ENCODE measurements at regions not wholly inside any gene's neighbourhood (a gene's known extent, or its start where the extent isn't known, plus 50 kb on each side); places are given as distances from the start of the nearest gene placed in this dataset.
"Not testable (repeated sequence)": the region's sequence is repeated elsewhere in the genome, so short reads cannot be mapped to it uniquely, and the experiment has no call there.

DNA sequence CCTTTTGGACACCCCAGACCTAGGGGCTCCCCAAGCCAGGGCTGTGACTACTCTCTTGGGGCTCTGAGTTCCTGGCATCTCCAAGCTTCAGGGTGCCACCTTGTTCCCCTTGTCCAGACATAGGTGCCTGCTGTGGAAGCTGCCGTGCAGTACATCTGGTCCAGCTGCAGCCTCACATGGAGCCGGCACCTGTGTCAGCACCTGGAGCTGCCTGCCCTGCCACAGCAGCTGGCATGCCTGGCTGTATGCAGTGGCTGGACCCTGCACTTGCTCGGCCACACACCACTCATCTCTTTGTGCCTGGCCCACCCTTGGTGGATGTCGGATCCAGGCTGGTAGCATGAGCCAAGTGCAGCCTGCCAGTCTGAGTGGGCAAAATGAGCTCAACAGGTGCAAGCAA, 775.8 kb downstream of the CDH11 start:
- no peak overlapping the region for H3K4me3 Mint-ChIP-seq
- DNase-seq, result no peak

DNA sequence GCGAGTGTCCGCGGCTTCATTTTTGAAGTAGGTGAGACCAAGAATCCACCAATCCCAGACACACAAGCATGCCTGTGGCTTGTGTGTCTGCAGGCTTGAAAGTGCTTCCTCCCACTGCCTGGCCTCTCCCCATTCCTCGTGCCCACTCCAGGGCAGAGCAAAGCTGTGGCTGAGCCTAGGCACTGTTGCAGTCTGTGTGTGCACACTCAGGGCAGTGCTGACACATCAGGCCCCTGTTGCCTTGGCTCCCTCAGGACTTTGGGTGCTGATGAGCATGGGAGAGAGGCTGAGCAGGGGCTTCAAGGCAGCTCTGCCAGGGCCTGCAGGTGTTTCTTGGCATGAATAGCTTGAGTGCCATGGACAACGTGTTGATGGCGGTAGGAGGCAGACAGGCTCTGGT, 776.7 kb downstream of the CDH11 start:
- Mint-ChIP-seq H3K4me1 (no peaks in the 10 kb centered on the region), H3K27me3 (no peaks in the 10 kb centered on the region), H3K27ac (no peak overlapping the region), H3K36me3 (no peaks in the 10 kb centered on the region), H3K4me3 (no peak overlapping the region), H3K9me3 (peaks cover 1 to 3% of the 10 kb centered on the region in 2 donors)
- no peak for ATAC-seq (replicated peaks)
- DNase-seq, result no peak

More for the DNA sequence above, 775.8 kb downstream of the CDH11 start:
- ATAC-seq (replicated peaks), result no peak
- Mint-ChIP-seq H3K9me3 (peaks cover 3% of the 10 kb centered on the region in 2 donors), H3K27me3 (no peaks in the 10 kb centered on the region), H3K36me3 (no peaks in the 10 kb centered on the region), H3K4me1 (no peaks in the 10 kb centered on the region), H3K27ac (no peak overlapping the region)

DNA sequence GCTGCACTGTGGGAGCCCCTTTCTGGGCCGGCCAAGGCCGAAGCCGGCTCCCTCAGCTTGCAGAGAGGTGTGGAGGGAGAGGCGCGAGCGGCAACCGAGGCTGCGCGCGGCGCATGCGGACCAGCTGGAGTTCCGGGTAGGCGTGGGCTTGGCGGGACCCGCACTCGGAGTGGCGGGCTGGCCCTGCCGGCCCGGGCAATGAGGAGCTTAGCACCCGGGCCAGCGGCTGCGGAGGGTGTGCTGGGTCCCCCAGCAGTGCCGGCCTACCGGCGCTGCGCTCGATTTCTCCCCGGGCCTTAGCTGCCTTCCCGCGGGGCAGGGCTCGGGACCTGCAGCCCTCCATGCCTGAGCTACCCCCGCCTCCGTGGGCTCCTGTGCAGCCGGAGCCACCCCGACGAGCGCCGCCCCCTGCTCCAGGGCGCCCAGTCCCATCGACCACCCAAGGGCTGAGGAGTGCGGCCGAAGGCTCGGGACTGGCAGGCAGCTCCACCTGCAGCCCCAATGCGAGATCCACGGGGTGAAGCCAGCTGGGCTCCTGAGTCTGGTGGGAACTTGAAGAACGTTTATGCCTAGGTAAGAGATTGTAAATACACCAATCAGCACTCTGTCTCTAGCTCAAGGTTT, 777.9 kb downstream of the CDH11 start:
- H3K36me3 Mint-ChIP-seq; H3K4me3 Mint-ChIP-seq; H3K27ac Mint-ChIP-seq; DNase-seq; ATAC-seq (replicated peaks); H3K27me3 Mint-ChIP-seq; H3K4me1 Mint-ChIP-seq; H3K9me3 Mint-ChIP-seq: not testable (repeated sequence)

DNA sequence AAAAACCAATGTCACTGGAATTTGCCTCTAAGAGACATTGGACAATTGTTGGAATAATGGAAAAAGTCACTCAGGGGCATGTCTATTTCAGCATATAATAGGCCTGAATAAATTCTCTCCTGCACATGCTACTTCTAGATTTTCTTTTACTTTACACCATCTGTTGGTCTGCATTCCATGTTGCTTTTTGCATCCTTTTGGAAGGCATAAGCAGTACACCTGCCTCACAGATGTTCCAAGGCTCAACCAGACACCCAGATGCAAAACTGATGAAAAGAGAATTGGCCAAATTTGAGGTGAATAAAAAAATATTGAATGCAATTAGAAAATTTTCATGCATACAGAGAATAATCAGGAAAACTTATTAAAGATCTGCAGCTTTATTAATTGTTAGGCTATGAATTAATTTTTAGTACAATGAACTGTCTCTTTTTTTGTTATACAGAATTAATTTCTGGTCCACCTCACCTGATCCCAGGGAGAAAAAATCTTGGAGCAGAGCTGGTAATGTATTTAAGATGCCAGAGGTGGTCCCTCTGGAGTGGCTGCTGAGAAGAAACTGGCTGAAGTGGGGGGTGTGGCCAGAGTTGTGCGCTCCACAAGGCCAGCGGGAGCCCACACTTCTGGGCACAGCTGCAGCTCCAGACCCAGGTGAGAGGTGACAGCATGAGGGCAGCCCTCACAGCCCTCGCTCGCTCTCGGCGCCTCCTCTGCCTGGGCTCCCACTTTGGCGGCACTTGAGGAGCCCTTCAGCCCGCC, 778.6 kb downstream of the CDH11 start:
- H3K27ac Mint-ChIP-seq, result no peak overlapping the region
- DNase-seq, result no peak
- peaks cover 3 to 7% of the 10 kb centered on the region in 2 donors for H3K9me3 Mint-ChIP-seq
- H3K4me3 Mint-ChIP-seq, result no peak overlapping the region
- no peaks in the 10 kb centered on the region for H3K4me1 Mint-ChIP-seq
- H3K27me3 Mint-ChIP-seq, result no peaks in the 10 kb centered on the region
- no peak for ATAC-seq (replicated peaks)
- no peaks in the 10 kb centered on the region for H3K36me3 Mint-ChIP-seq

DNA sequence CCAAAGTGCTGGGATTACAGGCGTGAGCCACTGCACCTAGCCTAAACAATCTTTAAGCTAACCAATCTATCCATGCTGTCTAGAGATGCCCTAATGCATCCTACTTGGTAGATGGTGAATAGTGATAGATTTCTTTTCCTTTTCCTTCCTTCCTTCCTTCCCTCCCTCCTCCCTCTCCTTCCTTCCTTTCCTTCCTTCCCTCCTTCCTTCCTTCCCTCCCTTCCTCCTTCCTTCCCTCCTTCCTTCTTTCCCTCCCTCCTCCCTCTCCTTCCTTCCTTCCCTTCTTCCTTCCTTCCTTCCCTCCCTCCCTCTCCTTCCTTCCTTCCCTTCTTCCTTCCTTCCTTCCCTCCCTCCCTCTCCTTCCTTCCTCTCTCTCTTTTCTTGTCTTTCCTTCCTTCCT, 780.5 kb downstream of the CDH11 start:
- H3K9me3 Mint-ChIP-seq; H3K27ac Mint-ChIP-seq; ATAC-seq (replicated peaks): not testable (repeated sequence)

DNA sequence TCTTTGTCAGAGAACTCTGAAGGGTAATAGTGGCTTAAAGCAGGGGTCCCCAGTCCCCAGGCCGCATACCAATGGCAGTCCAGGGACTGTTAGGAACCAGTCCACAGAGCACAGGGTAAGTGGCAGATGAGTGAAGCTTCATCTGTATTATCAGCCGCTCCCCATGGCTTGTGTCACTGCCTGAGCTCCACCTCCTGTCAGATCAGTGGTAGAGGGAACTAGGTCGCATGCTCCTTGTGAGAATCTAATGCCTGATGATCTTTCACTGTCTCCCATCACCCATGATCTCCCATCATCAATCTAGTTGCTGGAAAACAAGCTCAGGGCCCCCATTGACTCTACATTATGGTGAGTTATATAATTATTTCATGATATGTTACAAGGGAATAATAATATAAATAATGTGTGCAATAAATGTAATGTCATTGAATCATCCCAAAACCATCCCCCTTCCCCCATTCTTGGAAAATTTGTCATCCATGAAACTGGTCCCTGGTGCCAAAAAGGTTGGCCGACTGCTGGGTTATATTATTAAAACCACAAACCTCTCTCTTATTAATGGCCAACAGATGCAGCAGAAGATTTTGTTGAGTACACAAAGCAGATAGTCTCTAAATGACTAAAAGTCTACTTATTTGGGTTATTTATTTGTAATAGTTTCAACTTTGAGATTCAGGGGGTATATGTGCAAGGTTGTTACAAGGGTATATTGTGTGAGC, 782.7 kb downstream of the CDH11 start:
- Mint-ChIP-seq H3K4me1 (no peaks in the 10 kb centered on the region), H3K36me3 (no peaks in the 10 kb centered on the region), H3K4me3 (no peak overlapping the region), H3K27ac (no peak overlapping the region), H3K9me3 (peaks cover 3 to 7% of the 10 kb centered on the region in 2 donors), H3K27me3 (no peaks in the 10 kb centered on the region)
- ATAC-seq (replicated peaks) (no peak), DNase-seq (no peak)

More for the DNA sequence above, 780.5 kb downstream of the CDH11 start:
- H3K4me1 Mint-ChIP-seq, H3K27me3 Mint-ChIP-seq, H3K4me3 Mint-ChIP-seq, H3K36me3 Mint-ChIP-seq, DNase-seq: not testable (repeated sequence)

DNA sequence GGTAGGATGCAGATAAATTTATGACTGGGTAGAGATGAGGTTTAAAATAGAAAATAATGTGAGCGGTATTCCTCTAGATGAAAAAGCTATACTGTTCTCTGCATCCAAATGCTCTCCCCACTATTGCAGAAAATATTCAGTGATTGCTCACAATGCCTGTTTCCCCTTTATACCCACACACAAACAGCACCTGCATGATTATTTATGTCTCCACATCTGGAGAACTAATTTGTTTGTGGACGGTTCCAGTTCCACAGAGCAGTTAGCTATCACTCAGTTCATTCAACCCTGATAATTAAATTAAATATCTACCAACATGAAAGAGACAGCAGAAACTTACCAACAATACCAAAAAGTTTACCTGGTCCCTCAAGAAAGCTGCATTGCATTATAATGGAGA, 800.0 kb downstream of the CDH11 start:
- Mint-ChIP-seq H3K36me3 (no peaks in the 10 kb centered on the region), H3K9me3 (peaks cover 3 to 4% of the 10 kb centered on the region in 2 donors), H3K27ac (no peak overlapping the region), H3K4me3 (no peak overlapping the region), H3K4me1 (no peaks in the 10 kb centered on the region), H3K27me3 (no peaks in the 10 kb centered on the region)
- ATAC-seq (replicated peaks) (no peak), DNase-seq (no peak)

DNA sequence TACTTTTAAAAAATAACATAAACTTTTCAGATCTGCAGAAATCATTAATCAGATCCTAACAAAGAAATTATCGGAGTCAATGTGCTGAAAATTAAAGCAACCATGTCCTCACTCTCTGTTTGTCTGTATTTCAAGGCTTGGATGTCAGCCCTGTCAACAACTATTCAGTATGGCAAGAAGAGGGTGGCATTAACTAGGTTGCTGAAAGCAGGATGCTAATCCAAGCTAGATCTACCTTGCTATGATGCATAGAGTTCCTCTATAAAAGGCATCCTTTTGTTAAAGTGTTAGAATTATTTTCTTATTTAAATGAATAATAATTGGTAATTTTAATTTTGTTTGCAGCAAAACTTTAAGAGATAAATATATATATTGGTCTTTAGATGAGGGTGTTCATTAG, 800.8 kb downstream of the CDH11 start:
- H3K9me3 Mint-ChIP-seq, result peaks cover 0 to 2% of the 10 kb centered on the region in 2 donors
- H3K4me3 Mint-ChIP-seq, result no peak overlapping the region
- ATAC-seq (replicated peaks) (no peak), DNase-seq (no peak)
- no peak overlapping the region for H3K27ac Mint-ChIP-seq
- no peaks in the 10 kb centered on the region for H3K27me3 Mint-ChIP-seq
- H3K4me1 Mint-ChIP-seq, result no peaks in the 10 kb centered on the region
- H3K36me3 Mint-ChIP-seq, result no peaks in the 10 kb centered on the region

DNA sequence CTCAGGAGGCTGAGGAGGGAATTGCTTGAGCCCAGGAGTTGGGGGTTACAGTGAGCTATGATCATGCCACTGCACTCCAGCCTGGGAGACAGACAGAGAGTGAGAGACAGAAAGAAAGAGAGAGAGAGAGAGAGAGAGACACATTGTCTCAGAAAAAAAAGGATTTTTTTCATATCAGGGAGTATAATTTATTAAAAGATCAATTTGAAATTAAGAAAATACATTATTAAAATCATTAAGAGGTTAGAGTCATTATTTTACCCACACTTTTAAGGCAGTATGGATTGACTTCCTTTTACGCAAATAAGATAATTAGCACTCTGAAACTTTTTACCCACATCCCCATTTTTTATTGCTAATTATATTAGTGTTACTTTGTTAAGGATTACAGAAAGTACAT, 804.3 kb downstream of the CDH11 start:
- Mint-ChIP-seq H3K27me3 (no peaks in the 10 kb centered on the region), H3K36me3 (no peaks in the 10 kb centered on the region), H3K4me1 (no peaks in the 10 kb centered on the region), H3K4me3 (no peak overlapping the region), H3K27ac (no peak overlapping the region), H3K9me3 (peaks cover 4 to 5% of the 10 kb centered on the region in 2 donors)
- no peak for ATAC-seq (replicated peaks)
- DNase-seq, result no peak

DNA sequence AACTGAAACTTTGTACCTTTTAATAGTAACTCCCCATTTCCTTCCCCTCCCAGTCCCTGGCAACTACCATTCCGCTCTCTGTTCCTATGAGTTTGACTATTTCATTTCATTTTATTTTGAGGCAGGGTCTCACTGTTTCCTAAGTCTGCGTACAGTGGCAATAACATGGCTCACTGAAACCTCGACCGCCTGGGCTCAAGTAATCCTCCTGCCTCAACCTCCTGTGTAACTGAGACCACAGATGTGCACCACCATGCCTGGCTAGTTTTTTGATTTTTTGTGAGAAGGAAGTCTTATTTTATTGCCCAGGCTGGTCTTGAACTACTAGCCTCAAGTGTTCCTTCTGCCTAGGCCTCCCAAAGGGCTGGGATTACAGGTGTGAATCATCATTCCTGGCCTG, 808.1 kb downstream of the CDH11 start:
- DNase-seq (no peak), ATAC-seq (replicated peaks) (no peak)
- Mint-ChIP-seq H3K9me3 (peaks cover 9 to 10% of the 10 kb centered on the region in 2 donors), H3K4me3 (no peak overlapping the region), H3K27me3 (no peaks in the 10 kb centered on the region), H3K27ac (no peak overlapping the region), H3K36me3 (no peaks in the 10 kb centered on the region), H3K4me1 (no peaks in the 10 kb centered on the region)

DNA sequence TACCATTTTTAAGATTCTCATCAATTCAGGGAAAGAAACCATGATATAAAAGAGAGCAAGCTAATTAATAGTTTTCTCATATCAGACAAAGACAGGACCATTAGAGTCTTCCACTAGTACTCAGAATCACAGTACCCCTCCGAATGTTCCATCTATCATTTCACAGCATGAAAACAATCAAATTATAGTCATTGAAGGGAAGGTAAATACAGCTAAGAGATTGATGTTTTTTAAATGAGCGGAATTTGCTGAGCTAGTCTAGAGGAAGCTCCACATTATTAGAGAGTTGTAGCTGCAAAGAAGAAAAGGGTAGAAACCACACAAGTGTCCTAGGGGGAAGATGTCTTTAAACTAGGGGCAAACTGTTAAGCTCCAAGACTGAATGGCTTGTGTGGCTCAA, 808.9 kb downstream of the CDH11 start:
- H3K36me3 Mint-ChIP-seq, result no peaks in the 10 kb centered on the region
- H3K27ac Mint-ChIP-seq, result no peak overlapping the region
- no peaks in the 10 kb centered on the region for H3K27me3 Mint-ChIP-seq
- peaks cover 11 to 13% of the 10 kb centered on the region in 2 donors for H3K9me3 Mint-ChIP-seq
- ATAC-seq (replicated peaks) (no peak), DNase-seq (no peak)
- no peaks in the 10 kb centered on the region for H3K4me1 Mint-ChIP-seq
- H3K4me3 Mint-ChIP-seq, result no peak overlapping the region

DNA sequence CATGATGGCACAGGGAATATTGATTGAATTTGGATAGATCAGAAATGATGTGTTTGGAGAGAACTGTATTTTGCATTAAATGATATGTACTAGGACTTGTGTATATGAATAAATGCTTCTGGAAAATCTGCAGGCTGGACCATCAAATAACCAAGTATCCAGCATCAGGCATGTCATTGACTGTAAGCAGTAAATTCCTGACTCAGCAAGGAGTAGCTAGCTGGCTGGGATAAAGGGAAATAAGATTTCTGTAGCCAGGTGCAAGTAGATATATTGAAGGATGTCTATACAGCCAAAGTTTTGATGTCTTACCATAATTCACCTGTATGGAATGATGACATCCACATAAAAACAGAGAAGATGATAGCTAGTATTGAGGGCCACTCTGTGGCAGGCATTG, 809.6 kb downstream of the CDH11 start:
- no peaks in the 10 kb centered on the region for H3K27me3 Mint-ChIP-seq
- peaks cover 15 to 18% of the 10 kb centered on the region in 2 donors for H3K9me3 Mint-ChIP-seq
- ATAC-seq (replicated peaks) (no peak), DNase-seq (no peak)
- no peak overlapping the region for H3K27ac Mint-ChIP-seq
- no peaks in the 10 kb centered on the region for H3K36me3 Mint-ChIP-seq
- no peak overlapping the region for H3K4me3 Mint-ChIP-seq
- H3K4me1 Mint-ChIP-seq, result no peaks in the 10 kb centered on the region

DNA sequence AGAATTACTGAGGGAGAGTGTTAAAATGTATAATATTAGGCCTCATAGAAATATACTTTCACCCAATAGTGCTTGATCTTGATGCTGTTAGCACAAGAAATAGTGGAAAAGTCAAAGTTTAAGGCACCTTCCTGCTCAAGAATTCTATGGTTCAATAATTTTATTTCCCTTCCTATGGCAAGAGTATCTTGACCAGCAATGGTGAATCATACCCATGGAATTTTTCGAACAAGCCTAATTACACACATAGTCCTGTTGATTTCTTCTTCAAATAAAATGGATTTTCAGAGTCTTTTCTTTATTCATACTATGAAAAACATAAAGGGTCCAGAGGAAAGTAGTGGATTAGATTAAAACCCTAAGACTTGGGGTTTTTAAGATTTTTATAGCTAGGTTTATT, 810.6 kb downstream of the CDH11 start:
- ATAC-seq (replicated peaks) (no peak), DNase-seq (no peak)
- no peak overlapping the region for H3K4me3 Mint-ChIP-seq
- no peak overlapping the region for H3K27ac Mint-ChIP-seq
- no peaks in the 10 kb centered on the region for H3K4me1 Mint-ChIP-seq
- no peaks in the 10 kb centered on the region for H3K27me3 Mint-ChIP-seq
- no peaks in the 10 kb centered on the region for H3K36me3 Mint-ChIP-seq
- H3K9me3 Mint-ChIP-seq, result peaks cover 15 to 18% of the 10 kb centered on the region in 2 donors

DNA sequence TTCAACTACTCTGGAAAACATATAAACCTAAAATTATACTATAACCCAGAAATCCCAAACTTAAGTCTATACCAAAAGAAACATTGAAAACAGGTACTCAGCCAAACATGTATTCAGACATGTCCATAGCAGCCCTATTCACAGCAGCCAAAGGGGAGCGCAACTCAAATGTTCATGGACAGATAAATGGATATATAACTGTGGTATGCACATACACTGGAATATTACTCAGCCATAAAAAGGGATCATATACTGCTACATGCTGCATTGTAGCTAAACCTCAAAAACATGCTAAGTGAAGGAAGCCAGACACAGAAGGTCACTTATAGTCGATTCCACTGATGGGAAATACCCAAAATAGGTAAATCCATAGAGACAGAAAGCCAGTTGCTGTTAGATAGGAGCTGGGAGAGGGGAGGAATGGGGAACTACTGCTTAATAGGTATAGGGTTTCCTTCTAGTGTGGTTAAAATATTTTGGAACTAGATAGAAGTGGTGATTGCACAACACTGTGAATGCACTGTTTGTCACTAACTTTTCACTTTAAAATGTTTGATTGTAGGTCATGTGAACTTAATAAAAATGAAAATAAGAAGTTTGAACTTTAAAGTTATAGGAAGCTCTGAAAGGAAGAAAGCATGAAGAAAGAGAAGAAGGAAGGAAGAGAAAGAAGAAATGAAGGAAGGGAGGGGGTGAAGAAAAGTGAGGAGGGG, 812.3 kb downstream of the CDH11 start:
- H3K9me3 Mint-ChIP-seq, result peaks cover 16 to 18% of the 10 kb centered on the region in 2 donors
- H3K4me1 Mint-ChIP-seq, result no peaks in the 10 kb centered on the region
- no peaks in the 10 kb centered on the region for H3K36me3 Mint-ChIP-seq
- ATAC-seq (replicated peaks), result no peak
- no peak overlapping the region for H3K4me3 Mint-ChIP-seq
- H3K27me3 Mint-ChIP-seq, result no peaks in the 10 kb centered on the region
- no peak overlapping the region for H3K27ac Mint-ChIP-seq
- DNase-seq, result no peak
